HG03432 (cell line): ENCODE measurements at regions not wholly inside any gene's neighbourhood (a gene's known extent, or its start where the extent isn't known, plus 50 kb on each side); places are given as distances from the start of the nearest gene placed in this dataset.
"Not testable (repeated sequence)": the region's sequence is repeated elsewhere in the genome, so short reads cannot be mapped to it uniquely, and the experiment has no call there.

Source experiments
- ATAC-seq: cut with Tn5 transposase; IDR thresholded peaks from one replicate; pipeline ENCODE4 v1.9.1; 2021; ENCODE audit warnings: mild to moderate bottlenecking, moderate library complexity; ENCODE audit not compliant: unreplicated experiment

- no peak for ATAC-seq
These were observed 74.1 kb downstream of the SLC35B3 start for GRCh38 chr6:8361259-8361658.

- no peak for ATAC-seq
These were observed 82.4 kb downstream of the SLC35B3 start for GRCh38 chr6:8352966-8353340.

DNA sequence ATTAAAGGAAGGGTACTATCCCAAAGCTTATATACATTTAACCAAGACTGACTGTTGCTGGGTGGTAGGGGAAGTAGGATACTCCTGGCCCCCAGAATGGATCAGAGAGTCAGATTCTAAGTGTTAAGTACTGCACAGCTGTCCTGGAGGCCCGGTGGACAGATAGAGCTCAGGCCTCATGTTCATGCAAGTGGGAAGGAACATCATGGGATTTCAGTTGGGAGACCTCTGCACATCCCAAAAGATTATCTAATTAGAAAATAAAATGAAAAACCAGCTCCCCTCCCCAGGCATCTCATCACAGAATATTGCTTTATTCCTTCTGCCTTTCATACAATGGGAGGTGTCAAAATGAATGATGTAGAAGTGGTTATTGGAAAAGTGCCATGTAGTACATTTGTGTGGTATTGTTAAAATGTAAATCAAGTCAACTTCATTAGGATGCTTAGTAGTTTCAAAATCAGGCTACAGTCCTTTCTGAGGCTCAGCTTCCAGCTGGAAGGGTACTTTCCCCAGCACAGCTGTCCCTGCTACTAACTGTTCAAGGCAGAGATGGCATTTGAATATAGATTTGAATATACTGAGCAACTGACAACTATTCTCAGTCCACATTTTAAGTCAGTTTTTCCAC lies 82.9 kb downstream of the SLC35B3 start:
- no peak for ATAC-seq

DNA sequence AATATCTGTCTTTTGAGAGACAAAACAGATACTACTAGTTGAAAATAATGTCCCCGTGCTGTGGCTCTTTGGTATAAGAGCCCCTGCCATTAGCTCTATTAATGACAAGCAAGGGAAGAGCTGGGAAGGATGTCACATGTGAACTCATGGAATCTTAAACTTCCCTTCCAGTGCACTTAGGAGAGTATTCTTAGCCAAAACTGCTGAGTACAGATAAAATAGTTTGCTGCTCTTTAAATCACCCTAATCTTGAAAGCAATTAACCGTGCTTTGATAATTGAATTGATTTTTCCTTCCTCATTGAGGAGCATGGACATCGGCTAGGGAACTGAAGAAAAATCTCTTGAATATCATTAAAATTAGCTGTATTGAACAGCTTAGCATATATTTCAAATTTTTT lies 91.7 kb downstream of the SLC35B3 start:
- no peak for ATAC-seq

GRCh38 chr6:8342241-8342819 lies 93.0 kb downstream of the SLC35B3 start:
- no peak for ATAC-seq

DNA sequence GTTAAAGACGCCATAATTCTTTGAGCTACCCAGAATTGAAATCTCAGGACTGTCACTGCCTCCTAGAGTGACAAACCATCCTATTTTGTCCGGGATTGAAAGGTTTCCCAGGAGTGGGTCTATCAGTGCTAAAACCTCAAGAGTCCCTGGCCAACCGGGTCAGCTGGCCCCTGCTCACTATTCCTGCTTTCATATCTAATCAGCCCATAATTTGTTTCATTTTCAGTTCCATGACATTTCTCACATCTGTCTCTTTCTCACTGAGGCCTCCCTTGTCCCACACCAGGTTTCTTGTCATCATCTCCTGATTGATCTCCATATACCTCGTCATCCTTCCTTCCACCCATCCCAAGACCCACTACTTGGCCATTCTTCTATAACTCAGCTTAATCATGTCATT lies 98.2 kb downstream of the SLC35B3 start:
- ATAC-seq: peak; percentile 70

- no peak for ATAC-seq
These were observed 98.8 kb downstream of the SLC35B3 start for GRCh38 chr6:8336406-8337057.

DNA sequence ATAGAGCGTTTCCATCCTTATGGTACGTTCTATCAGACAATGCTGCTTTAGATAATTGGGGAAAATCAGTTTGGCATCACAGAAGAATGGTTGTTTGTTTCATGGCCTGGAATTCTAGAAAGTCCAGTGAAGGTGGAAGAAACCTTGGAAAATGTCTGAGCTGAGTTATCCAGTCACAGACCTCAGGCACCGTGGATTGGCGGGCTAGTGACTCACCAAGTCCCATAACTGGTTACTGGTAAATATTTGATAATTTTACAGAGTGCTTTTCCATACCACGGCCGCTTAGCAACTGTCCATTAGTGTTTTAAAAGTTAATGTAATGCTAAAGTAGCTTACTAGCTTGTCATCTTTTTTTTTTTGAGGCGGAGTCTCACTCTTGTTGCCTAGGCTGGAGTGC lies 99.4 kb downstream of the SLC35B3 start:
- no peak for ATAC-seq

DNA sequence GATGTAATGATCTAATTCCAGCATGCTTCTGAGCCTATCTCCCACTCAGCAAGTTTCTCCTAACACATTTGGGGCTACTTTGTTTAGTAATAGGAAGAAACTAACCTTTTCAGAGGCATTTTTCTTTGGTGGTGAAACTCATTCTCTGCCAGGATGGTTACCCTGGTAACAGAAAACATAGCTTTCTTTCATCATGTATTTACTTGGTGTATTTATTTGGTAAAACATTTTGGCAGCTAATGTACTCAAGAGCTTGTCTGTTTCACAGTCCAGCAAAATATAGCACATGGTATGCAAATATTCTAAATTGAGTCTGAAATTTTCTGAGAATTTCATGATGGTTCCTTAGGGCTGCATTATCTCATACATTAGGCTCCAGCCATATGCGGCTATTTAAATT lies 100.0 kb downstream of the SLC35B3 start:
- ATAC-seq: no peak

DNA sequence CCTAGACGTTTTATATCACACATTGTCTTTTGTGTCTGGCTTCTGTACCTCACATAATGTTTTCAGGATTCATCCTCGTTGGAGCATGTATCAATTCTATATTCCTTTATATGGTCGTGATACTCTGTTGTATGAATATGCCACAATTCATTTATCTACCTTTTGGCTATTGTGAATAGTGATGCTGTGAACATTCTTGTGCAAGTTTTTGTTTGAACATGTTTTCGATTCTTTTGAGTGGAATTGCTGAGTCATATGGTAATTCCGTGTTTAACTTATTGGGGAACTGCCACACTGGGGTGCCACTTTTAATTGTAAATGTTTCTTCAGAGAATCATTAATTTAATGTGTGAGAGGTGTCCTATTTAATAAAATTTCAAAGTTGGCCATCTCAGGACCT lies 101.2 kb downstream of the SLC35B3 start:
- no peak for ATAC-seq

- no peak for ATAC-seq
These were observed 105.8 kb downstream of the SLC35B3 start for GRCh38 chr6:8329562-8329961.

- ATAC-seq: no peak
These were observed 109.6 kb downstream of the SLC35B3 start for GRCh38 chr6:8325743-8326142.

DNA sequence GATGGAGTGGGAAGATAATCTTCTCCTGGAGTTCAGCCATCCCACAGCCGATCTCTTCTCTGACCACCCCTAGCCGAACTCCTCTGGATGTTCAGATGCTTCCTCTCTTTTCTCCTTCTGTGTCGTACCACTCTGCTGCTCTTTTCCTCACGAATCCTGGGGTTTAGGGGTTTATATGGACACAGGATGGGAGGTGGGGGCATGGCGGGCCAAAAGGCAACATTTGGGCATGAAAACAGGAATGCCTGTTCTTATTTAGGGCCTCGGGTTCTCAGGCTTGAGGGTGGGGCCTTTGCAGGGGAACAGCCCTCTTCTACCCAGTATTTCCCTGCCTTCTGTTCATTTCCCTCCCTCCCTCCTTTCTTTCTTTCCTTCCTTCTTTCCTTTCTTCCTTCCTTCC lies 112.7 kb downstream of the SLC35B3 start:
- ATAC-seq: no peak

GRCh38 chr6:8321671-8322404 lies 113.5 kb downstream of the SLC35B3 start:
- ATAC-seq: no peak

GRCh38 chr6:8315154-8315553 lies 120.2 kb downstream of the SLC35B3 start:
- ATAC-seq: no peak

DNA sequence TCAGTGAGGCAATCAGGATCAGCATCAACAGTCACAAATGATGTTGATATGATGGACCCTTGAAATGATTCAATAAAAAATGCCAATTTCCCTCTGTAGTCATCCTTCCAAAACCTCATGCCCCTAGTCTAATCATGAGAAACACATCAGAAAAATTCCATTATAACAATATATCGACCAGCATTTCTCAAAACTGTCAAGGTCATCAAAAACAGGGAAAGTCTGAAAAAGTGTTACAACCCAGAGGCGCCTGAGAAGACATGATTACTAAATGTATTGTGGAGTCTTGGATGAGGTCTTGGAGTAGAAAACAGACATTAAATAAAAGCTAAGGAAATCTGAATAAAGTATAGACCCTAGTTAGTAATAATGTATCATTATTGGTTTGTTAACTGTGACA lies 133.8 kb downstream of the SLC35B3 start:
- no peak for ATAC-seq

DNA sequence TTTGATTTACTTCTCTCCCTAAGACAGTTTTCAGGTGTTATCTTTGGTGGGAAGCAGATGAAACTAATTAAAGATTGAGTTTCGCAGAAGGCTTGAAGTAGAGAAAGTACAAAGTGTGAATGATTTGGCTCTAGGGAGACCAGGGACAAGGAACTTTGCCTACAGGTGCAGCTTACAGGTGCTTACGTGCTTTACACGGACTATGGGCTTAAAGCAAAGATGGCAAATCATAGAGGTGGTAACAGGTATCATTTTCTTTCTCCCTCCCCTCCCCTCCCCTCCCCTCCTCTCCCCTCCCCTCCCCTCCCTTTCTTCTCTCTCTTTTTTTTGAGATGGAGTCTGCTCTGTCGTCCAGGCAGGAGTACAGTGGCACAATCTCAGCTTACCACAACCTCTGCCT lies 136.3 kb downstream of the SLC35B3 start:
- ATAC-seq: no peak

GRCh38 chr6:8282946-8283345 lies 152.4 kb downstream of the SLC35B3 start:
- ATAC-seq: not testable (repeated sequence)

DNA sequence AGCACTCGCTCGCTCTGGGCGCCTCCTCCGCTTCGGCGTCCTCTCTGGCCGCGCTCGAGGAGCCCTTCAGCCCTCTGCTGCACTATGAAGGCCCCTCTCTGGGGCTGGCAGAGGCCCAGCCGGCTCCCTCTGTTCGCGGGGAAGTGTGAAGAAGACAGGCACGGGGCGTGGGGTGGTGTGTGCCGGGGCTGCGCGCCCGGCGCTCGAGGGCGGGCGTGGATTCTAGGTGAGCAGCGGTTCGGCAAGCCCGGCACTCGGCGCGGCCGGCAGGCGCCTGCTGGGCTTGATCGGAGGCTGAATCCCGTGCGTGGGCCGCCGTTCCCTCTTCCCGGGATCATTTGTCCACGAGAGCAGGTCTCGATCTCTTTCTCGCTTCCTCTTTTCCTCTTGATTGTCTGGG lies 153.0 kb downstream of the SLC35B3 start:
- ATAC-seq: no peak

DNA sequence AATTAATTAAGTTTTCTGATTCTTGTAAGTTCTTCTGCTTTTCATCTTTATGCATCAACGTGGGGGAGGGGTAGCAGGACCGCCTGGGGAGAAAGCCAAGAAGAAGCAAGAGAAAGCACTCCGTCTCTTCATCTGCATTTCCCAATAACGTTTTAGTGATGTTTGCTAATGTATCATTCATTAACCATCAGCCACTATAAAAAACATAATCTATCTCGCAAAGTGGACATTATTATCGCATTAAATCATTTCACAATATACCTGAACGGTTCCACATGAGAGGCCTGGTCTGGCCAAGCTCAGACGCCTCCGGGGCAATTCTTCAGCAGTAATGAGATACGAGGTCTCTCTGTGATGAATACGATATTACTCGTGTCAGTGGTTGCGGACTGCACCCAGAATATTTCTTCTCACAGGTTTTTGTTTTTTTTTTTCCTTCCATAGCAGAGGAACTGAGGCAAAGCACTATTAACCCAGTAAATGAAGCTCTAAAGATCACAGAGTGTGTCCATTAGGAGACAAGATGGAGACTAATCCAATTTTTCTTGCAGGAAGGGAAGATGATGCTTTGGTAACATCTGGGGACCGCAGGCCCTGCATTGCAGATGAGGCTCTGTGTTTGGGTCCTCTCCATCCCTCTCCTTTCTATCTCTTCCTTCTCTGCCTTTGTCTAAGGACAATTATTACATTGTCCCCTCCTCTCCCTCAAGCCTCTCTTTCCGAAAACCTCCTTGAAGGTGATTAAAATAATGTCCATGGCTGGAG lies 156.1 kb downstream of the SLC35B3 start:
- ATAC-seq: no peak

- no peak for ATAC-seq
These were observed 156.8 kb downstream of the SLC35B3 start for GRCh38 chr6:8278562-8278961.
